Heart right ventricle (tissue), 16 donors: ENCODE measurements at regions not wholly inside any gene's neighbourhood (a gene's known extent, or its start where the extent isn't known, plus 50 kb on each side); places are given as distances from the start of the nearest gene placed in this dataset.
"Not testable (repeated sequence)": the region's sequence is repeated elsewhere in the genome, so short reads cannot be mapped to it uniquely, and the experiment has no call there.

Experiments
- ATAC-seq, 8 donors: fragments of 200-7000 bp; cut with Tn5 transposase; one replicate each; pipeline ENCODE4 v1.9.1; 2020; ENCODE audit warnings: mild to moderate bottlenecking in 8 of 8, moderate library complexity in 8 of 8, moderate number of reproducible peaks in 1 of 8
- DNase-seq, 2 donors: peaks; one replicate each; pipeline ENCODE4 v3.0.0-alpha.2; 2020
- H3K27ac ChIP-seq, 10 donors: fragments of 200-600 bp; sonication (generic) in 2 of 10; one replicate each; pipeline versions ENCODE4 v1.5.0 to v1.8.0; 2020 to 2022; ENCODE audit warnings: mild to moderate bottlenecking in 3 of 10
- H3K27me3 ChIP-seq, 7 donors: fragments of 200-600 bp; one replicate each; pipeline ENCODE4 v1.8.0; 2021 to 2022; ENCODE audit warnings: mild to moderate bottlenecking in 2 of 7
- H3K36me3 ChIP-seq, 9 donors: fragments of 200-600 bp; sonication (generic) in 1 of 9; one replicate each; pipeline versions ENCODE4 v1.5.0 to v1.8.0; 2020 to 2022; ENCODE audit warnings: mild to moderate bottlenecking in 2 of 9
- H3K4me1 ChIP-seq, 9 donors: fragments of 200-600 bp; sonication (generic) in 1 of 9; one replicate each; pipeline versions ENCODE4 v1.5.0 to v1.8.0; 2020 to 2022; ENCODE audit warnings: mild to moderate bottlenecking in 4 of 9
- H3K4me3 ChIP-seq, 10 donors: fragments of 200-600 bp; sonication (generic) in 2 of 10; one replicate each; pipeline versions ENCODE4 v1.5.0 to v1.8.0; 2020 to 2022; ENCODE audit warnings: mild to moderate bottlenecking in 7 of 10, moderate library complexity in 2 of 10
- H3K9me3 ChIP-seq, 11 donors: fragments of 200-600 bp in 10 of 11; sonication (generic) in 2 of 11; one replicate each; pipeline versions ENCODE4 v1.5.0 to v1.8.0; 2013 to 2022; ENCODE audit warnings: mild to moderate bottlenecking in 2 of 11, control low read depth in 1 of 11, moderate library complexity in 1 of 11
- WGBS, 2 donors: extraction: QIAGEN DNeasy Blood & Tissue Kit; methylation state at CpG; one replicate each; pipeline ENCODE4 v1.1.7; 2013; ENCODE audit warnings: inconsistent platforms in 1 of 2; 5-methylcytosine and 5-hydroxymethylcytosine counted together
- intact Hi-C, 10 donors: fragments of 100-400 bp; cut with DNase I; formaldehyde crosslinking; loops; one replicate each; pipeline versions ENCODE4 v1.11.1 to v1.14.2; 2022
- TF ChIP-seq, protein P1 (sequence below), 9 donors: fragments of 200-600 bp; sonication (generic) in 2 of 9; IDR thresholded peaks; one replicate each; pipeline versions ENCODE4 v1.5.0 to v1.8.0; 2021 to 2022; ENCODE audit warnings: antibody characterized with exemption in 9 of 9, mild to moderate bottlenecking in 5 of 9, moderate library complexity in 1 of 9
- donor health status: Arrhythmogenic right ventricular cardiomyopathy.
- donor health status: ischemic (EF 13 %, LVEDD 7.1; RV severe dilation, severe dysfunction).
- donor health status: healthy with polysubstance abuse.
- donor health status: DM: no; HTN: yes; CAD: no.
- donor health status: DM: no; HTN: no; CAD: no.
- donor health status: ischemic (EF 25% LVEDD 6.9; RV normal size, moderate dysfunction).
- donor health status: ischemic (EF 25% LVEDD 5.7; RV mildly dilated, moderate dysfunction).
- donor health status: healthy.
- donor health status: DM: yes; HTN: yes; CAD: no.
- donor health status: Ischemic cardiomyopathy.
- donor health status: ischemic (EF 35%, LVEDD 5.7; RV mildly dilated, moderate dysfunction).
- donor health status: nonischemic (EF 11% LVEDD 7.7; RV severe dilation, severe dysfunction).
- donor health status: DM: yes; HTN: yes; CAD: no.
- donor health status: PGD.
- donor health status: ischemic (EF 29% LVEDD 5.4; RV normal size, mild dysfunction).
- donor health status: nonischemic (EF 23%, LVEDD 6.1; RV moderate dilation, normal function).

DNA sequence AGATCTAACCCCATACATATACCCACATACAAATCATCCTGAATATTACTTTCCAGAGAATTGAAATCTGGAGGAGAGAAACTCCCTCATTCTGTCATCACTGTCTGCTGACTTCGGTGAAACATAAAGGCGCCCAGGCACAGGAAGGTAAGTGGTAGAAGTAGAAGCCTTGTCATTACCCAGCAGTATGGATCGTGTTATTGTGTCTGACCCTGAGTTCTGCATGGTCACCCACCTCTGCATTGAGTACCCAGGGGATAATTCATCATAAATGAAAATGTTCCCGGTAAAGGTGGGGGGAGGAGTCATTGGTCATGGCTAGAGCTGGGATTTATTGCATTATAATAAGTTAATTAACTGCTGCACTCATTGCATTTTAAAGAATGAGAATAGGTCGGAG, 342.6 kb upstream of the PKN2 start:
- TF ChIP-seq, protein P1, sequence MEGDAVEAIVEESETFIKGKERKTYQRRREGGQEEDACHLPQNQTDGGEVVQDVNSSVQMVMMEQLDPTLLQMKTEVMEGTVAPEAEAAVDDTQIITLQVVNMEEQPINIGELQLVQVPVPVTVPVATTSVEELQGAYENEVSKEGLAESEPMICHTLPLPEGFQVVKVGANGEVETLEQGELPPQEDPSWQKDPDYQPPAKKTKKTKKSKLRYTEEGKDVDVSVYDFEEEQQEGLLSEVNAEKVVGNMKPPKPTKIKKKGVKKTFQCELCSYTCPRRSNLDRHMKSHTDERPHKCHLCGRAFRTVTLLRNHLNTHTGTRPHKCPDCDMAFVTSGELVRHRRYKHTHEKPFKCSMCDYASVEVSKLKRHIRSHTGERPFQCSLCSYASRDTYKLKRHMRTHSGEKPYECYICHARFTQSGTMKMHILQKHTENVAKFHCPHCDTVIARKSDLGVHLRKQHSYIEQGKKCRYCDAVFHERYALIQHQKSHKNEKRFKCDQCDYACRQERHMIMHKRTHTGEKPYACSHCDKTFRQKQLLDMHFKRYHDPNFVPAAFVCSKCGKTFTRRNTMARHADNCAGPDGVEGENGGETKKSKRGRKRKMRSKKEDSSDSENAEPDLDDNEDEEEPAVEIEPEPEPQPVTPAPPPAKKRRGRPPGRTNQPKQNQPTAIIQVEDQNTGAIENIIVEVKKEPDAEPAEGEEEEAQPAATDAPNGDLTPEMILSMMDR (IDR thresholded peaks at IDR 0.05): no peak
- WGBS, 2 donors: 89% methylated on average over 5 of the region's 5 CpGs
- H3K36me3 ChIP-seq: no peaks in the 10 kb centered on the region
- DNase-seq: no peak
- no peak overlapping the region for H3K4me3 ChIP-seq
- H3K27ac ChIP-seq: no peak overlapping the region
- ATAC-seq: no peak
- H3K9me3 ChIP-seq: no peaks in the 10 kb centered on the region
- no peaks in the 10 kb centered on the region for H3K4me1 ChIP-seq
- H3K27me3 ChIP-seq: no peaks in the 10 kb centered on the region
- intact Hi-C loops: no loop called here

DNA sequence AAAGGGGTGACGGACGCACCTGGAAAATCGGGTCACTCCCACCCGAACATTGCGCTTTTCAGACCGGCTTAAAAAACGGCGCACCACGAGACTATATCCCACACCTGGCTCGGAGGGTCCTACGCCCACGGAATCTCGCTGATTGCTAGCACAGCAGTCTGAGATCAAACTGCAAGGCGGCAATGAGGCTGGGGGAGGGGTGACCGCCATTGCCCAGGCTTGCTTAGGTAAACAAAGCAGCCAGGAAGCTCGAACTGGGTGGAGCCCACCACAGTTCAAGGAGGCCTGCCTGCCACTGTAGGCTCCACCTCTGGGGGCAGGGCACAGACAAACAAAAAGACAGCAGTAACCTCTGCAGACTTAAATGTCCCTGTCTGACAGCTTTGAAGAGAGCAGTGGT, 342.0 kb upstream of the PKN2 start:
- H3K4me3 ChIP-seq, DNase-seq, intact Hi-C loops, H3K4me1 ChIP-seq, H3K9me3 ChIP-seq, H3K36me3 ChIP-seq, ATAC-seq, H3K27me3 ChIP-seq, H3K27ac ChIP-seq: not testable (repeated sequence)
- WGBS, 2 donors: 79 to 80% methylated on average over 2 to 10 of the region's 16 CpGs

DNA sequence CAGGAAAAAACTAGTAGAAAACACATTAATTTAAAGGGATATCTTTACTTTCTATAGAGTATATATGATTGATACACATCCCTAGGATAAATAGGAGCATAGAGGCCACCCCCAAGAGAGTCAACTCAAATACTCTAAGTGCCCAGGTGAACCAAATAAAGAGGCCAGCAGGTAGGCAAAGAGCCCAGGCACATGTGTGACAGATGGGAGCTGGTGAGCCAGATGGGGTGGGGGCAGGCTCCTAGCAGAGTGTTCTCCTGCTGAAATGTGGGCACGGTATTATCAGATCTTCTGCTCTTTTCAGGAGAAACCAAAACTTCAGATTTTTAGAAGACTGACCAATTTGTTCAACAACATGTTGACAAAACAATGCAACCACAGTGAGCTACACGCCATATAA, 333.4 kb upstream of the PKN2 start:
- WGBS, 2 donors: 82 to 84% methylated on average over 2 of the region's 2 CpGs

DNA sequence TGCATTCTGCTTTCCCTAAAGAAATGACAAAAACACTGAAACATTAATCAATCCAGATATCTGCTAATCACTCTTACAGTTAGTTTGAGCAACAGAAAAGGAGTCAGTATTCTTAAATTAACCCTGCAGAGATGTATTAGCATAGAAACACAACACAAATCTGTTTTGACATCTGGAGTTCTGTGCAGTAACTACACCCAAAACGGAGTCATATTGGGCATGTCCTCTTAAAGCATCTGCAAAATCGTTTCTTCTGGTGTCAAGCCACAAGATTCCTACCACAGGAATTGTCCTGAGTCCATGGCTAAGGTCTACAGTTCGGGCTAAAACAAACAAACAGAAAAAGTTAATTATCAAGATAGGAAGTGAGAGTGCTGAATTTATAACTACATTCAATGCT, 332.1 kb upstream of the PKN2 start:
- WGBS, 2 donors: 47 to 61% methylated on average over 3 of the region's 3 CpGs

More for the DNA sequence above, 333.4 kb upstream of the PKN2 start:
- H3K36me3 ChIP-seq: no peaks in the 10 kb centered on the region
- intact Hi-C loops: no loop called here
- no peaks in the 10 kb centered on the region for H3K4me1 ChIP-seq
- H3K27me3 ChIP-seq: no peaks in the 10 kb centered on the region
- no peaks in the 10 kb centered on the region for H3K9me3 ChIP-seq
- no peak overlapping the region for H3K27ac ChIP-seq
- TF ChIP-seq, protein P1 (IDR thresholded peaks at IDR 0.05): no peak
- H3K4me3 ChIP-seq: no peak overlapping the region
- DNase-seq (no peak), ATAC-seq (no peak)

DNA sequence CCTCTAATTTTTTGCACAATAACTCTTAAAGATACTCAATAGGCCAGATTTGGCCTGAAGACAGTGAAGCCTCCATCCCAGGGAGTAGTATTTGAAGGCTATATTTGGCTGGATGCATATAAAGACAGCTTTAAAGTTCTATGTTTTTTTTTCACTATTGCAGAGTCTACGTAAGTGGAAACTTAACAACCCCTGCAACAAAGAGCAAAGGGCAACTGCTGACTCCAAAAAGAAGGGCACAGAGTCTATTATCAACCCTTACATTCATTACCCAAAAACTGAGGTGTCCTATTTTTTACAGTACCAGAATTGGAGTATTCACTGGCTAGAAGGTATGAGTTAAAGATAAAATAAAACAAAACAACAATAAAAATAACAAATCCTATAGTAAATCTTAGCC, 329.8 kb upstream of the PKN2 start:
- H3K4me3 ChIP-seq: no peak overlapping the region
- ATAC-seq (no peak), DNase-seq (no peak)
- H3K36me3 ChIP-seq: no peaks in the 10 kb centered on the region
- H3K27ac ChIP-seq: no peak overlapping the region
- H3K9me3 ChIP-seq: no peaks in the 10 kb centered on the region
- intact Hi-C loops: no loop called here
- 70 to 80% methylated on average over 1 of the region's 1 CpG for WGBS, 2 donors
- no peaks in the 10 kb centered on the region for H3K4me1 ChIP-seq
- no peaks in the 10 kb centered on the region for H3K27me3 ChIP-seq
- TF ChIP-seq, protein P1 (IDR thresholded peaks at IDR 0.05): no peak

More for the DNA sequence above, 332.1 kb upstream of the PKN2 start:
- TF ChIP-seq, protein P1 (IDR thresholded peaks at IDR 0.05): no peak
- Histone ChIP-seq H3K9me3 (no peaks in the 10 kb centered on the region), H3K27me3 (no peaks in the 10 kb centered on the region), H3K27ac (no peak overlapping the region), H3K36me3 (no peaks in the 10 kb centered on the region), H3K4me3 (no peak overlapping the region), H3K4me1 (no peaks in the 10 kb centered on the region)
- intact Hi-C loops: no loop called here
- no peak for ATAC-seq
- no peak for DNase-seq
